ENCODE measurements at regions not wholly inside any gene's neighbourhood (a gene's known extent, or its start where the extent isn't known, plus 50 kb on each side); places are given as distances from the start of the nearest gene placed in this dataset.
A peak's percentile ranks its signal among the peaks of the same experiment; 100 is the strongest.

DNA sequence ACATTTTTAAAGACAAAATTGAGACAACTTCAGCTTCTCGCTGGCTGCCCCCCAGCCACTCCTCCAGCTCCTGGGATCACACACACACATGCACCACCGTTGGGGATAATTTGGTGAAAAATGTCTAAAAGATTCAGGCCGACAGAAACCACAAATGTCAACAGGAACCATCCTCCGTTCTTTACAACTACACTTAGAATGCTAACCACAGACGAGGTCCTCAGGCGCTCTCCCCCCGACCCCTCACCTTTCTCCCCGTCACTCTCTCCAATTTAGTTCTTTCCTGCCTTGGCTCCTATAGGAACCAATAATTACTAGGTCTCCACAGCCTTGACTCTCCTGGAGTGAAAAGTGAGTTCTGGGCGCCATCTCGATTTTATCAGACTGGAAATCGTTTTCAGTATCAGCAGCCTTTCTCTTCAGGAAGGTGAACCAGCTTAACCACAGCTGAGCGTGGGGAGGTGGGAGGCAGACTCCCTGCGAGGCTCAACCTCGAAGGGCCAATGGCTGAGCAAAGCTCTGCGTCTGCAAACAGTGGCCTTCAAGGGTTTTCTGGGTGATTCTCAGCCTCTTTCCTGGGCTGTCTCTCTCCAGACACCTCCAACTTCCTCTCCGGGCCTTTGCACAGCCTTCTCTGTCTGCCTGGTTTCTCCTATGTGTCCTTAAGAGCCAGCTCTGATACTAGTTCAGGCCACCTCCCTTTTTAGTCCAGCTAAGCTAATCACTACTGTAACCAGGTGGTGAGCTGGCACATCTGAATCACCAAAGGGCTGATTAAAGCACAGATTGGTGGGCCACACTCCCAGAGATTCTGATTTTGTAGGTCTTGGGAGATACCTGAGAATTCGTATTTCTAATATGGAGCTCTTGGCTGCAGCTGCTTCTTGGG lies 115.7 kb upstream of the COPS8 start:
- ATAC-seq (no peak), DNase-seq (no peak)
- Histone ChIP-seq H3K27me3 (ENCODE audit: low read depth) (no peaks in the 10 kb centered on the region), H3K4me3 (no peak overlapping the region), H3K27ac (no peak overlapping the region), H3K4me1 (peaks cover 44% of the 10 kb centered on the region), H3K36me3 (no peaks in the 10 kb centered on the region), H3K9me3 (no peaks in the 10 kb centered on the region)
- intact Hi-C loops (cut with DNase I), result no loop called here
- TF ChIP-seq, protein P1, sequence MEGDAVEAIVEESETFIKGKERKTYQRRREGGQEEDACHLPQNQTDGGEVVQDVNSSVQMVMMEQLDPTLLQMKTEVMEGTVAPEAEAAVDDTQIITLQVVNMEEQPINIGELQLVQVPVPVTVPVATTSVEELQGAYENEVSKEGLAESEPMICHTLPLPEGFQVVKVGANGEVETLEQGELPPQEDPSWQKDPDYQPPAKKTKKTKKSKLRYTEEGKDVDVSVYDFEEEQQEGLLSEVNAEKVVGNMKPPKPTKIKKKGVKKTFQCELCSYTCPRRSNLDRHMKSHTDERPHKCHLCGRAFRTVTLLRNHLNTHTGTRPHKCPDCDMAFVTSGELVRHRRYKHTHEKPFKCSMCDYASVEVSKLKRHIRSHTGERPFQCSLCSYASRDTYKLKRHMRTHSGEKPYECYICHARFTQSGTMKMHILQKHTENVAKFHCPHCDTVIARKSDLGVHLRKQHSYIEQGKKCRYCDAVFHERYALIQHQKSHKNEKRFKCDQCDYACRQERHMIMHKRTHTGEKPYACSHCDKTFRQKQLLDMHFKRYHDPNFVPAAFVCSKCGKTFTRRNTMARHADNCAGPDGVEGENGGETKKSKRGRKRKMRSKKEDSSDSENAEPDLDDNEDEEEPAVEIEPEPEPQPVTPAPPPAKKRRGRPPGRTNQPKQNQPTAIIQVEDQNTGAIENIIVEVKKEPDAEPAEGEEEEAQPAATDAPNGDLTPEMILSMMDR (IDR thresholded peaks at IDR 0.05), result no peak

DNA sequence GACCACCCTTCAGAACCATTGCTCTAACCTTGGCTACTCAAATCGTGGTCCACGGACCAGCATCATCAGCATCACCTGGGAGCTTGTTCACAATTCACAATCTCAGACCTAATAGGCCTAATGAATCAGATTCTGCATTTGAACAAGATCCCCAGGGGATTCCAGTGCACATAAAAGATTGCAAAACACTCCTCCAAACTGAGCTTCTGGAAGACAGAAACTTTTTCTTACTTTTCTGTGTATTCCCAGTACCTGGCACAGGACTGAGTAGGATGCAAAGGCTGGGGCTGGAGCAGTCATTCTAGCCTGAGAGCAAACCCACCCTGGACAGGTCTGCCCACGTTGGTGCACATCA lies 115.1 kb upstream of the COPS8 start:
- Histone ChIP-seq H3K9me3 (no peaks in the 10 kb centered on the region), H3K27ac (no peak overlapping the region), H3K4me3 (no peak overlapping the region), H3K36me3 (no peaks in the 10 kb centered on the region), H3K4me1 (peaks cover 44% of the 10 kb centered on the region), H3K27me3 (ENCODE audit: low read depth) (no peaks in the 10 kb centered on the region)
- DNase-seq (no peak), ATAC-seq (no peak)
- TF ChIP-seq, protein P1 (IDR thresholded peaks at IDR 0.05), result no peak
- intact Hi-C loops (cut with DNase I), result no loop called here

DNA sequence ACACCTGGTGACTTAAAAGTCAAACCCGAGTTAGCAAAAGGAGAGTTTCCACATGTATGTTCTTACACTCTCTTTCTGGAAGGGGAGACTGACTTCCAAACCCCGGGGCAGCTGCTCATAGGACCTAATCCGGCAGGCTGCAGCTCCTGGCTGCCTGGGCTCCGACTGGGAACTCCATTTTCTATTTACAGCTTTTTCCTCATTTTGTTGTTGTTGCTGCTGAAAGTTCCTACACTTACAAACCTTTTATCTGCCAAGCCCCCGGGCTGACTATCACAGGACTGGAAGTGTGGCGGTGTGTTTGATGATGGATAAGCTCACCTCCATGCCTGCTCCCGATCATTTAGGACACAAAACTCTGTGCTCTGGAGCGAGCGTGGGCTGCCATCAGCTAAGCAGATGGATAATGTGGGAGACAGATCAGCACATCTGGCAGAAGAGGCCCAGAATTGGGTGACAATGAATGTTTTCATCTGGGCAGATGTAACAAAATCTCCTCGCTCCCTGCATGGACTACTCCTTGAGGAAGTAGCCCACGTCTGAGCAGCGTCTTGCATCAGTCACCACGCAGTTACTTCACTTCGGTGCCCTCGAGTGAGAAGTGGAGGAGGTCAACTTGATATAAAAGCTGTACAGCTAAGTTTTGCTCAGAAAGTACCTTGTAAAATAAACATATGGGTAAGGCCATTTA lies 114.4 kb upstream of the COPS8 start:
- TF ChIP-seq, protein P1 (IDR thresholded peaks at IDR 0.05), result no peak

DNA sequence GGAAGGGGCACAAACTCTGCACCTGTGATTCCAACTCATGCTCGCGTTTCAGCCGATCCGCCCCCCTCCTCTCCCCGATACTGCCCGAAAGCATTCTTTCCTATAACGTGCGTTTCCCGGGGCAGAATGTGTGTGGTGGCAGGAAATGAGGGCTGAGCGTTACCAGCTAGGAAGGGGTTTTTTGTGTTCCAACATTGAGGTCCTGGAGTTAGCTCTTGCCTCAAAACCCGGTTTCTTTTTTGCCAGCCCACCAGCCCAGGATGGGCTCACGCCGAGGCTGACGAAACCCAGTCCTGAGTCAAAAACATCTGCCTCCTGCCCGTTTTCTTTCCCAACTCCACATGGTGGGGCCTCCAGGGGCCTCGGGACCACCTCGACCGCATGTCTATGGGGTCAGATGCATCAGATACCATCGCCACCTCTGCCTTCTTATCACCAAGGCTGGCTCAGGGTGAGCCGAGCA lies 113.7 kb upstream of the COPS8 start:
- no peak for DNase-seq
- no peak for ATAC-seq
- Histone ChIP-seq H3K9me3 (no peaks in the 10 kb centered on the region), H3K36me3 (no peaks in the 10 kb centered on the region), H3K4me1 (peaks cover 44% of the 10 kb centered on the region), H3K4me3 (no peak overlapping the region), H3K27me3 (ENCODE audit: low read depth) (no peaks in the 10 kb centered on the region), H3K27ac (peak overlapping the region; percentile 53)
- TF ChIP-seq, protein P1 (IDR thresholded peaks at IDR 0.05), result no peak
- intact Hi-C loops (cut with DNase I), result no loop called here

More for the DNA sequence above, 114.4 kb upstream of the COPS8 start:
- intact Hi-C loops (cut with DNase I), result no loop called here
- H3K27ac ChIP-seq, result peak overlapping the region; percentile 53
- H3K4me1 ChIP-seq, result peaks cover 44% of the 10 kb centered on the region
- peak; percentile 81 for DNase-seq
- no peak overlapping the region for H3K4me3 ChIP-seq
- H3K9me3 ChIP-seq, result no peaks in the 10 kb centered on the region
- peak; percentile 75 to 82 for ATAC-seq
- H3K27me3 ChIP-seq (ENCODE audit: low read depth), result no peaks in the 10 kb centered on the region
- no peaks in the 10 kb centered on the region for H3K36me3 ChIP-seq

DNA sequence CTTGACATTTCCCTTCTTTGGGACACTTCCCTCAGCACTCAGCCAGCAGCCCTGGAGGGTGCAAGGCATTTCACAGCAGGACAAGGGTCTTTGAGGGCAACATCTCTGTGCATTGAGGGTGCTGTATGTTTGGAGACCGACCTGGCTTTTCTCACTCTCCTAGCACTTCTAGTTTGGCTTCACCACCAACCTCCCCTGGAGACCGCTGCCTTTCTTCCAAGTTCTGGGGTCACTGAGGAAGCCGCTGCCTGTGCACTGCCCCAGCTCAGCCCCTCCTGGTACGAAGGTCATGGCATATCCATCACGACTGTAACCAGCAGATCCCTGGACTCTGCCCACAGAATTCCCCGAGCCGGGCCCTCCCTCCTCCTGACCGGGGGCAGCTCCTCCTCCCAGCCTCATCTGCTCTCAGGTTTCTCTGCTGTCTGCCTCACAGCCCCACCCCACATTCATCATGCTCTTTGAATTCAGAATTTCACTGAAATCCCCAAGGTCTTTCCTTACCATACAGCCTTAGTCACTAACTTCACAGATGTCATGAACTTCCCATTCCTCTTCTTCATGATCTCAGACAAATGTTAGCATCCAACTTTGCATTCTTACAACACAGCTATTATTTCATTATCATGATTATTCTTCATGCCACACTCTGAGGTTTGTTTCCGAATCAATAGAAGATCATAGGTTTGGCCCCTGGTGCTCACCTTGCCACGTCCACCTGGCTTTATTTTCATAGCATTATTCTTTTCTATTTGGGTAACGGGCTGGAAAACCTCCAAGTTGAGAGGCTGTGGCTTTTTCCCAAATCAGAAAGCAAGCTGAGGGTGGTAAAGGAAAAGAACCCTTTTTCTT lies 113.0 kb upstream of the COPS8 start:
- intact Hi-C loops (cut with DNase I), result no loop called here
- TF ChIP-seq, protein P1 (IDR thresholded peaks at IDR 0.05), result no peak
- Histone ChIP-seq H3K27me3 (ENCODE audit: low read depth) (no peaks in the 10 kb centered on the region), H3K4me1 (peaks cover 51% of the 10 kb centered on the region), H3K4me3 (no peak overlapping the region), H3K36me3 (no peaks in the 10 kb centered on the region), H3K9me3 (no peaks in the 10 kb centered on the region), H3K27ac (peak overlapping the region; percentile 53)
- ATAC-seq (peak; percentile 53 to 65), DNase-seq (no peak)

Data from lower lobe of right lung (tissue), 2 donors.